IMR-90 (cell line): ENCODE measurements at regions not wholly inside any gene's neighbourhood (a gene's known extent, or its start where the extent isn't known, plus 50 kb on each side); places are given as distances from the start of the nearest gene placed in this dataset.

Source experiments
- ATAC-seq: fragments of 200-7000 bp; cut with Tn5 transposase; 2 replicates; pipeline ENCODE4 v1.9.1; 2020; ENCODE audit warnings: low read depth, mild to moderate bottlenecking, moderate library complexity
- BruUV-seq: library from RNA; stranded (reverse); fragments of 400-500 nt; replicated peaks from 2 replicates; lab custom pipeline; 2021; lab: Mats Ljungman, UMichigan
- CTCF ChIA-PET: fragments of 300-600 bp; formaldehyde crosslinking; extraction: SDS; loops from one replicate; lab custom pipeline; 2021; ENCODE audit warnings: antibody characterized with exemption; lab: Yijun Ruan, JAX
- POLR2A ChIA-PET: fragments of 300-600 bp; sonication (Branson Sonifier 250); formaldehyde crosslinking; loops from one replicate; lab custom pipeline; 2022; ENCODE audit warnings: antibody characterized with exemption; ENCODE audit not compliant: unreplicated experiment; lab: Charles Lee
- DNase-seq: peaks from one replicate; pipeline ENCODE4 v3.0.0; 2013
- H2AFZ ChIP-seq: replicated peaks from 2 replicates; pipeline ENCODE3; 2013; ENCODE audit warnings: low read length, mild to moderate bottlenecking; ENCODE audit not compliant: poor library complexity
- H2AK5ac ChIP-seq: 2 replicates; pipeline ENCODE4 v1.6.1; 2013; ENCODE audit warnings: low read depth, low read length, inconsistent platforms
- H2AK9ac ChIP-seq: replicated peaks from 2 replicates; pipeline ENCODE3; 2013; ENCODE audit warnings: mild to moderate bottlenecking, low read depth, low read length, moderate library complexity; ENCODE audit not compliant: poor library complexity
- H2BK120ac ChIP-seq: 2 replicates; pipeline ENCODE4 v1.6.1; 2013; ENCODE audit warnings: low read depth, low read length, inconsistent platforms
- H2BK15ac ChIP-seq: 3 replicates; pipeline ENCODE4 v1.6.1; 2013; ENCODE audit warnings: low read depth, low read length, inconsistent platforms
- H2BK20ac ChIP-seq: 2 replicates; pipeline ENCODE4 v1.6.1; 2013; ENCODE audit warnings: low read depth, mild to moderate bottlenecking, inconsistent platforms, low read length, moderate library complexity
- H2BK5ac ChIP-seq: 2 replicates; pipeline ENCODE4 v1.6.1; 2013; ENCODE audit warnings: mild to moderate bottlenecking, low read depth, low read length, inconsistent platforms; ENCODE audit not compliant: poor library complexity, severe bottlenecking
- H3K14ac ChIP-seq: replicated peaks from 2 replicates; pipeline ENCODE4 v1.6.1; 2013; ENCODE audit warnings: low read depth, low read length, inconsistent platforms
- H3K18ac ChIP-seq: 2 replicates; pipeline ENCODE4 v1.6.1; 2013; ENCODE audit warnings: low read depth, low read length, control low read depth
- H3K23ac ChIP-seq: 2 replicates; pipeline ENCODE4 v1.6.1; 2013; ENCODE audit warnings: low read depth, low read length, inconsistent platforms
- H3K27ac ChIP-seq: 2 replicates; pipeline ENCODE4 v1.5.1; 2013; ENCODE audit warnings: mild to moderate bottlenecking, control low read depth, low read length; ENCODE audit not compliant: insufficient read depth
- H3K27me3 ChIP-seq: 2 replicates; pipeline ENCODE4 v1.6.1; 2013; ENCODE audit warnings: low read length; ENCODE audit not compliant: control insufficient read depth, insufficient read depth
- H3K36me3 ChIP-seq: 2 replicates; pipeline ENCODE4 v1.6.1; 2013; ENCODE audit warnings: low read length, mixed read lengths; ENCODE audit not compliant: control insufficient read depth, insufficient read depth
- H3K4ac ChIP-seq: 2 replicates; pipeline ENCODE4 v1.6.1; 2013; ENCODE audit warnings: low read depth, low read length, inconsistent platforms
- H3K4me1 ChIP-seq: 2 replicates; pipeline ENCODE4 v1.6.1; 2013; ENCODE audit warnings: low read length, mixed read lengths; ENCODE audit not compliant: control insufficient read depth, insufficient read depth
- H3K4me2 ChIP-seq: 2 replicates; pipeline ENCODE4 v1.6.1; 2013; ENCODE audit warnings: low read depth, mild to moderate bottlenecking, control low read depth, low read length, moderate library complexity
- H3K4me3 ChIP-seq: 2 replicates; pipeline ENCODE4 v1.5.1; 2013; ENCODE audit warnings: low read depth, mild to moderate bottlenecking, control low read depth, low read length, moderate library complexity; ENCODE audit not compliant: insufficient read depth
- H3K56ac ChIP-seq: 2 replicates; pipeline ENCODE4 v1.6.1; 2013; ENCODE audit warnings: low read length, inconsistent platforms; ENCODE audit not compliant: insufficient read depth; ENCODE audit errors: extremely low read depth
- H3K79me1 ChIP-seq, 2 experiments: 2 replicates each; pipeline ENCODE4 v1.6.1; 2013; ENCODE audit warnings: low read length in 2 of 2, inconsistent platforms in 1 of 2, low read depth in 1 of 2
- H3K9ac ChIP-seq: 2 replicates; pipeline ENCODE4 v1.6.1; 2013; ENCODE audit warnings: low read depth, low read length, control low read depth
- H3K9me1 ChIP-seq: 2 replicates; pipeline ENCODE4 v1.6.1; 2013; ENCODE audit warnings: low read length, inconsistent platforms; ENCODE audit not compliant: insufficient read depth
- H3K9me3 ChIP-seq: 2 replicates; pipeline ENCODE4 v1.6.1; 2013; ENCODE audit warnings: low read length; ENCODE audit not compliant: control insufficient read depth, insufficient read depth
- H4K20me1 ChIP-seq: 2 replicates; pipeline ENCODE4 v1.6.1; 2013; ENCODE audit warnings: low read length, inconsistent platforms; ENCODE audit not compliant: insufficient read depth
- H4K5ac ChIP-seq: 2 replicates; pipeline ENCODE4 v1.6.1; 2013; ENCODE audit warnings: mild to moderate bottlenecking, low read depth, low read length, control low read depth
- H4K8ac ChIP-seq, 2 experiments: 2 replicates each; pipeline ENCODE4 v1.6.1; 2013; ENCODE audit warnings: low read depth in 2 of 2, low read length in 2 of 2, control low read depth in 1 of 2, inconsistent platforms in 1 of 2
- H4K91ac ChIP-seq: 2 replicates; pipeline ENCODE4 v1.6.1; 2013; ENCODE audit warnings: low read depth, low read length, inconsistent platforms; ENCODE audit not compliant: insufficient read depth
- BHLHE40 ChIP-seq: fragments of 150-350 bp; IDR thresholded peaks from 2 replicates; pipeline ENCODE4 v1.6.1; 2016; ENCODE audit warnings: mild to moderate bottlenecking, low read depth, low read length
- CEBPB ChIP-seq: IDR thresholded peaks from 2 replicates; pipeline ENCODE4 v1.6.1; 2012; ENCODE audit warnings: low read depth, low read length, improper control_type of control experiment
- CHD1 ChIP-seq: IDR thresholded peaks from 2 replicates; pipeline ENCODE4 v1.6.1; 2012; ENCODE audit warnings: low read depth, low read length, improper control_type of control experiment
- FOS ChIP-seq: fragments of 150-350 bp; IDR thresholded peaks from 2 replicates; pipeline ENCODE4 v1.6.1; 2016; ENCODE audit warnings: low read depth, low read length
- MAFK ChIP-seq: IDR thresholded peaks from 2 replicates; pipeline ENCODE4 v1.6.1; 2012; ENCODE audit warnings: low read depth, low read length, improper control_type of control experiment
- MAZ ChIP-seq: IDR thresholded peaks from 2 replicates; pipeline ENCODE4 v1.6.1; 2012; ENCODE audit warnings: low read depth, mild to moderate bottlenecking, low read length, improper control_type of control experiment, moderate library complexity, borderline replicate concordance
- MXI1 ChIP-seq: IDR thresholded peaks from 2 replicates; pipeline ENCODE4 v1.6.1; 2012; ENCODE audit warnings: low read depth, mild to moderate bottlenecking, low read length, moderate library complexity, borderline replicate concordance
- NFE2L2 ChIP-seq: fragments of 150-350 bp; IDR thresholded peaks from 2 replicates; pipeline ENCODE4 v1.6.1; 2016; ENCODE audit warnings: low read depth, mild to moderate bottlenecking, low read length
- POLR2A ChIP-seq: IDR thresholded peaks from 2 replicates; pipeline ENCODE4 v1.6.1; 2012; ENCODE audit warnings: mild to moderate bottlenecking, low read depth, low read length
- RAD21 ChIP-seq: IDR thresholded peaks from 2 replicates; pipeline ENCODE4 v1.6.1; 2012; ENCODE audit warnings: low read length, improper control_type of control experiment
- RCOR1 ChIP-seq: IDR thresholded peaks from 2 replicates; pipeline ENCODE4 v1.6.1; 2012; ENCODE audit warnings: mild to moderate bottlenecking, low read length, improper control_type of control experiment; ENCODE audit not compliant: insufficient replicate concordance
- RFX5 ChIP-seq: IDR thresholded peaks from 2 replicates; pipeline ENCODE4 v1.8.0; 2012; ENCODE audit warnings: low read depth, mild to moderate bottlenecking, low read length, moderate library complexity
- SMC3 ChIP-seq: fragments of 150-350 bp; IDR thresholded peaks from 2 replicates; pipeline ENCODE4 v1.6.1; 2016; ENCODE audit warnings: low read depth, mild to moderate bottlenecking, antibody characterized with exemption, low read length, moderate library complexity
- WGBS, 2 experiments: methylation state at CpG; one replicate each; pipeline versions ENCODE4 v1.1.5 to v1.1.7; 2013; ENCODE audit warnings: missing lambda C conversion rate in 2 of 2; ENCODE audit not compliant: insufficient read length in 1 of 2; ENCODE audit errors: extremely low coverage in 2 of 2; 5-methylcytosine and 5-hydroxymethylcytosine counted together
- dilution Hi-C: fragments of 300-500 bp; cut with HindIII; formaldehyde crosslinking; loops from one replicate; pipeline ENCODE4 v1.14.3; 2018; ENCODE audit warnings: low sequenced_read_pairs; ENCODE audit not compliant: unreplicated experiment
- in situ Hi-C: fragments of 300-500 bp; cut with MboI; formaldehyde crosslinking; loops from 3 replicates; pipeline ENCODE4 v1.14.3; 2019; ENCODE audit warnings: low sequenced_read_pairs, inconsistent platforms, mixed read lengths
- intact Hi-C: fragments of 100-400 bp; cut with micrococcal nuclease; formaldehyde crosslinking; loops from 2 replicates; pipeline ENCODE4 v1.10.0; 2022
- TF ChIP-seq, protein P1 (sequence below): fragments of 150-350 bp; IDR thresholded peaks from 2 replicates; pipeline ENCODE4 v1.6.1; 2016; ENCODE audit warnings: low read depth, mild to moderate bottlenecking, low read length, moderate library complexity, borderline replicate concordance
- TF ChIP-seq, protein P2 (sequence below): fragments of 150-350 bp; IDR thresholded peaks from 2 replicates; pipeline ENCODE4 v1.6.1; 2017; ENCODE audit warnings: mild to moderate bottlenecking, antibody characterized with exemption, low read length, low read depth
- TF ChIP-seq, protein P3 (sequence below): conservative IDR thresholded peaks from 2 replicates; pipeline ENCODE4 v1.5.1; 2012; ENCODE audit warnings: mild to moderate bottlenecking, low read depth, low read length, improper control_type of control experiment

DNA sequence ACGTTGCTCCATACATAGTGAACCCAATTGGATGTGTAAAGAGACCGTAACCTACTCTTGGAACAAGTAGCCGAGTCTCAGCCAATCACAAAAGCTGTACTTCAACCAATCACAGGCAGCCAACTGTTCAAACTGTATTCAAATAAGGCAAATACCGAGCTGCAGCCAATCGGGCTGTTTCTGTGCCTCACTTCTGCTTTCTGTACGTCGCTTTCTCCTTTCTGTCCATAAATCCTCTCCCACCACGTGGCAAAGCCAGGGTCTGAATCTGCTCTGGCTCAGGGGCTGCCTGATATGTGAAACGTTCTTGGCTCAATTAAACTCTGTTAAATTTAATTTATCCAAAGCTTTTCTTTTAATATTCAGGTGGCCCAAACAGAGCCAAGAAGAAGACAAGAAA is 210.3 kb downstream of the URB2 start:
- intact Hi-C loops = no loop called here
- Histone ChIP-seq H3K56ac (no peak overlapping the region), H3K18ac (no peak overlapping the region), H4K91ac (no peak overlapping the region), H2BK120ac (no peak overlapping the region), H3K4me2 (no peak overlapping the region), H2AK5ac (no peak overlapping the region), H2BK15ac (no peak overlapping the region), H3K4ac (no peak overlapping the region), H4K8ac (no peak overlapping the region), H2AFZ (no peak overlapping the region), H3K9ac (no peak overlapping the region), H2BK5ac (no peak overlapping the region), H3K4me1 (no peaks in the 10 kb centered on the region), H4K20me1 (no peaks in the 10 kb centered on the region), H3K36me3 (no peaks in the 10 kb centered on the region), H3K9me3 (no peaks in the 10 kb centered on the region), H3K4me3 (no peak overlapping the region), H3K27me3 (no peaks in the 10 kb centered on the region), H4K5ac (no peak overlapping the region), H3K23ac (no peak overlapping the region), H3K27ac (no peak overlapping the region), H2AK9ac (no peak overlapping the region), H3K79me1 (no peaks in the 10 kb centered on the region), H3K9me1 (no peaks in the 10 kb centered on the region), H3K14ac (no peak overlapping the region), H2BK20ac (no peak overlapping the region)
- POLR2A ChIA-PET = no interaction called here
- TF ChIP-seq SMC3 (no peak), NFE2L2 (no peak), MXI1 (no peak), RFX5 (no peak), RCOR1 (no peak), RAD21 (no peak), MAFK (no peak), POLR2A (no peak), CEBPB (no peak), CHD1 (no peak), FOS (no peak), MAZ (no peak), BHLHE40 (no peak)
- TF ChIP-seq, protein P1, sequence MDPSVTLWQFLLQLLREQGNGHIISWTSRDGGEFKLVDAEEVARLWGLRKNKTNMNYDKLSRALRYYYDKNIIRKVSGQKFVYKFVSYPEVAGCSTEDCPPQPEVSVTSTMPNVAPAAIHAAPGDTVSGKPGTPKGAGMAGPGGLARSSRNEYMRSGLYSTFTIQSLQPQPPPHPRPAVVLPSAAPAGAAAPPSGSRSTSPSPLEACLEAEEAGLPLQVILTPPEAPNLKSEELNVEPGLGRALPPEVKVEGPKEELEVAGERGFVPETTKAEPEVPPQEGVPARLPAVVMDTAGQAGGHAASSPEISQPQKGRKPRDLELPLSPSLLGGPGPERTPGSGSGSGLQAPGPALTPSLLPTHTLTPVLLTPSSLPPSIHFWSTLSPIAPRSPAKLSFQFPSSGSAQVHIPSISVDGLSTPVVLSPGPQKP = no peak
- TF ChIP-seq, protein P2, sequence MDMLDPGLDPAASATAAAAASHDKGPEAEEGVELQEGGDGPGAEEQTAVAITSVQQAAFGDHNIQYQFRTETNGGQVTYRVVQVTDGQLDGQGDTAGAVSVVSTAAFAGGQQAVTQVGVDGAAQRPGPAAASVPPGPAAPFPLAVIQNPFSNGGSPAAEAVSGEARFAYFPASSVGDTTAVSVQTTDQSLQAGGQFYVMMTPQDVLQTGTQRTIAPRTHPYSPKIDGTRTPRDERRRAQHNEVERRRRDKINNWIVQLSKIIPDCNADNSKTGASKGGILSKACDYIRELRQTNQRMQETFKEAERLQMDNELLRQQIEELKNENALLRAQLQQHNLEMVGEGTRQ = no peak
- TF ChIP-seq, protein P3, sequence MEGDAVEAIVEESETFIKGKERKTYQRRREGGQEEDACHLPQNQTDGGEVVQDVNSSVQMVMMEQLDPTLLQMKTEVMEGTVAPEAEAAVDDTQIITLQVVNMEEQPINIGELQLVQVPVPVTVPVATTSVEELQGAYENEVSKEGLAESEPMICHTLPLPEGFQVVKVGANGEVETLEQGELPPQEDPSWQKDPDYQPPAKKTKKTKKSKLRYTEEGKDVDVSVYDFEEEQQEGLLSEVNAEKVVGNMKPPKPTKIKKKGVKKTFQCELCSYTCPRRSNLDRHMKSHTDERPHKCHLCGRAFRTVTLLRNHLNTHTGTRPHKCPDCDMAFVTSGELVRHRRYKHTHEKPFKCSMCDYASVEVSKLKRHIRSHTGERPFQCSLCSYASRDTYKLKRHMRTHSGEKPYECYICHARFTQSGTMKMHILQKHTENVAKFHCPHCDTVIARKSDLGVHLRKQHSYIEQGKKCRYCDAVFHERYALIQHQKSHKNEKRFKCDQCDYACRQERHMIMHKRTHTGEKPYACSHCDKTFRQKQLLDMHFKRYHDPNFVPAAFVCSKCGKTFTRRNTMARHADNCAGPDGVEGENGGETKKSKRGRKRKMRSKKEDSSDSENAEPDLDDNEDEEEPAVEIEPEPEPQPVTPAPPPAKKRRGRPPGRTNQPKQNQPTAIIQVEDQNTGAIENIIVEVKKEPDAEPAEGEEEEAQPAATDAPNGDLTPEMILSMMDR = no peak
- no TSS peak for BruUV-seq
- DNase-seq (no peak), ATAC-seq (no peak)
- in situ Hi-C loops = no loop called here
- WGBS, 2 experiments = no CpG with 5 or more reads among the region's 9 CpGs
- dilution Hi-C loops = no loop called here
- CTCF ChIA-PET = no interaction called here
